GM18505 (cell line): ENCODE measurements at regions not wholly inside any gene's neighbourhood (a gene's known extent, or its start where the extent isn't known, plus 50 kb on each side); places are given as distances from the start of the nearest gene placed in this dataset.
A peak's percentile ranks its signal among the peaks of the same experiment; 100 is the strongest.
"Not testable (repeated sequence)": the region's sequence is repeated elsewhere in the genome, so short reads cannot be mapped to it uniquely, and the experiment has no call there.

ENCODE experiments used
- ATAC-seq: cut with Tn5 transposase; IDR thresholded peaks from one replicate; pipeline ENCODE4 v1.9.1; 2021; ENCODE audit not compliant: unreplicated experiment
- POLR2A ChIP-seq: IDR thresholded peaks from 4 replicates; pipeline ENCODE4 v1.6.1; 2011; ENCODE audit warnings: borderline replicate concordance; ENCODE audit not compliant: insufficient read depth, insufficient read length; ENCODE audit errors: extremely low read depth

DNA sequence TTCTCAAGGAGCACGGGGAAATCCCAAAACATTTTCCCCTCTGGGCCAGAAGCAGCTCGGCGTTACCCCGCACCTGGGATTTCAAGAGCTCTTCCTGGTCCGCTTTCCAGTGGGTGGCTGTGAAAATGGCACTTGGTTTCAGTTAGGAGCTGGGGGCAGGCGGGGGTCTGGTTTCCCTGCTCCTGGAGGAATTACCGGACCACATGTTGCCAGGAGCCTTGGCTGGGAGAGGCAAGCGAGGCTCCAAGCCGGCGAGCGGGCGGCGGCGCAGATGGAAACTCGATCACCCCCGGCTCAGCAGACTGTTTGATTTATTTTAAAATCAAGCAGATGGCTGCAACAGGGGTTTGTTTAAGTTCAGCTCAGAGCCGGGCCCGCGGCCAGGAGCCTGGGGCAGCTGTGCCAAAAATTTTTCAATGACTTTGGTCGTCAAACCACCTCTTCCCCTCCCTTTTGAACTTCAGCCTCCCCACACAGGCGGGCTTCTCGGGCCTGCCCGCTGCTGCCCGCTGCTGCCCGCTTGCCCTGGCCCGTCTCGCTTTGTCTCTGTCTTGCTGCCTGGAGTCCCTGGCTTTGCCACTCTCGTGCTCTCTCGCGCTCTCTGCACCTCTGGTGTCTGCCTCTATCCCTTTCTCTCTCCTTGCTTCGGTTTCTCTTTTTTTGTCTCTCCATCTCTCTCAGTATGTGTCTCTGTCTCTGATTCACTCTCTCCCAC, 108.0 kb upstream of the CIBAR2 start:
- no peak for TF ChIP-seq POLR2A
- no peak for ATAC-seq

DNA sequence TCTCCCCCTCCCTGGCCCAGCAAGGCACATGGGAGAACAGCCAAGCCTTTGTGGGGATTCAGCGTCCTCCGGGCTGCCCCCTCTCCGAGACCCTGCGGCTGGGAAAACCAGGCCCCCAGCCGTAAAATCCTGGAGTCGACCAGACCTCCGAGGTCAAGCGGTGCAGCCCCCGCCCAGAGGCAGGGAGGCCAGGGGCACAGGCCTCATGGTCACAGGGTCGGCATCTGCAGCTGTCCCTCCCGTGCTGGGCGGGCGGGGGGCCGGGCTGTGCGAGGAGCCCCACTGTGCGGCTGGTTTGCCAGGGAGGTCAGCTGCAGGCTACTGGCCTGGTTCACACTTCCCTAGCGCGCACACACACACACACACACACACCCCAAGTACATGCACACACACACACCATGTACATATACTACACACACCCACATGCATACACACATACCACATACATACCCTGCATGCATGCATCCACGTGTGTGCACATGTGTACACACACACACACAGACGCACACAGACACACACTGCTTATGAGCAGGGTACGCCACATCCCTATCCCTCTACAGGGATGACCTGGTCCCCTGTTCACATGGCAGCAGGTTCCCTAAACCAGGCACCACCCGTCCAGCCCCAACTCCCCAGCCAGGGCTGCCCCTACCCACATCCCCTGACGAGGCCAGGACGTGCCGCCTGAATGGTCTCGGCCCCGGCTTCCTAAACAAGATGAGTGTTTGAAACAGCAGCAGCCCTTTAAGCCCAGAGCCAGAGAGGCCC, 108.9 kb upstream of the CIBAR2 start:
- no peak for ATAC-seq
- TF ChIP-seq POLR2A = no peak

DNA sequence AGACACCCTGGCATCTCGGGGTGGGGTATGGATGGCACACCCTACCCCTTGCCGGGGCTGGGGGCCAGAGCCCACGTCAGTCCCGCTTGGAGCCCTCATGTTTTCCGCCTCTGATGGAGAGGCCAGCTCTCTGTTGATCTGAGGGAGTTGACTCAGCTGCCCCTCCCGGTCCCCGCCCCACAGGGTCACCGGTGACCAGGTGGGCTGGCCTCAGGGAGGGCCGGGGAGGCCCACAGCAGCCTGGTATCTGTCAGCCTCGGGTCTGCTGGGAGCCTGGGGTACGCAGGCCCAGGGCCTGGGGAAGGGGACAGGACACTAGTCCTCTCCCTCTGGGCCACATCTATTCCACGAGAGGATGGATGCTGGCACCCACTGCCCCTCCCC, 109.5 kb upstream of the CIBAR2 start:
- no peak for TF ChIP-seq POLR2A
- ATAC-seq = no peak

DNA sequence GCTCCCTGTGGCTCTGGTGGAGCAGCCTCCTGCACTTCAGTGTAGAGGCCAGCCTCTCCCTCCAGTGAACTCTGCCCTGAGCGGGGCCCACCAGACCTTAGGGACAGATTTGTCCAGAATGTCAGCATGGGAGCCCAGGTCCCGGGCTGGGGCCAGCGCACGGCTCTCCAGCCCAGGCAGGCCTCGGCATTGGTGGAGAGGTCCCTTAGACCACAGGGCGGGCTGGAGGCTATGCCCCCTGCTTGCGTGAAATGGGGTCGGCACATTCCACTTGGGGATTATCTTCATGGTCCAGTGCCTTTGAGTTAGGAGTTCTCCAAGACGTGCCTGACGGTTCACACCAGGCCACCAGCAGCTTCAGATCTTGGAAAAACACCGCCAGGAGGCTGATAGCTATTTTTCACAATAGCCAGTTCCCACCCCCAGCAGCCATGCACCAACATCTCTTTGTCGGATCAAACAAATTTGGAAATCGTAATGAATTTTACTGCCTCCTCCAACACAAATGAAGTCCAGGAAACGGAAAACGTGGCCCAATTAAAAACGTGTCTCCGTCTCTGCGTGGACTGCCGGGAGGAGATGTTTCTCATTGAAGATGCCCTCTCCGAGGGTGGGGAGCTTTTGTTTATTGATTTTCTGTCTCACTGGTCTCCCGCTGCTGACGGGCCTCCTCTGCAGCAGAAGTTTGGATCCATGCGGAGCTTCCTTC, 110.0 kb upstream of the CIBAR2 start:
- TF ChIP-seq POLR2A = no peak
- ATAC-seq = no peak

DNA sequence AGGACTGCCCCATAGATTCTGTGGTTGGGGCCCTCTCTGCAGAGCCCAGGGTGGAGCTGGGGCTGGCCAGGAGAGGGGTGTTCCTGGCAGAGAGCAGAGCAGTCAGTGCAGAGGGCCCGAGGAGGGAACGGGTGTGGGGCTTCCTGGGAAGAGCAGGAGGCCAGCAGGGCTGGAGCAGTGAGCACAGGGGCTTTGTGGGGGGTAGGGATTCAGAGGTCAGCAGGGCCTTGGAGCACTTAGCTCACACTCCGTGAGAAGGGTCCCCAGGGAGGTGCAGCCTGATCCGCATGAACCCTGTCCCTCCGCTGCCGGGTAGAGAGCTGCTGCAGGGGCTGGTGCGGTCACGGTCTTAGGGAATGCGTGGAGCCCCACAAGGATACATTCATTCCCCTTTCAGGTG, 113.0 kb upstream of the CIBAR2 start:
- TF ChIP-seq POLR2A = no peak
- ATAC-seq = no peak

DNA sequence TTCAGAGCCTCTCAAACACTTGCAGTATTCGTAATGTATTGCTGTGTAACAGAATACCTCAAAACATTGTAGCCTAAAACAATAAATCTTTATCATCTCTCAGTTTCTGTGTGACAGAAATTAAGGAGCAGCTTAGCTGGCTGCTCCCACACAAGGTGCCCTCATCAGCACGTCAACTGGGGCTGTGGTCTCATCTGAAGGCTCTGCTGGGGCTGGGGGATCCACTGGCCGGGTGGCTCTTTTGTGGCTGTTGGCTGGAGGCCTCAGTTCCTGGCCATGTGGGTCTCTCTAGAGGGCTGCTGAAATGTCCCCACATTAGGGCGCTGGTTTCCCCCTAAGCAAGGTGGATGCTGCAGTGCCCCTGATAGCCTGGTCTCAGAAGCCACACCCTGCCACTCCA, 113.4 kb upstream of the CIBAR2 start:
- no peak for TF ChIP-seq POLR2A
- no peak for ATAC-seq

DNA sequence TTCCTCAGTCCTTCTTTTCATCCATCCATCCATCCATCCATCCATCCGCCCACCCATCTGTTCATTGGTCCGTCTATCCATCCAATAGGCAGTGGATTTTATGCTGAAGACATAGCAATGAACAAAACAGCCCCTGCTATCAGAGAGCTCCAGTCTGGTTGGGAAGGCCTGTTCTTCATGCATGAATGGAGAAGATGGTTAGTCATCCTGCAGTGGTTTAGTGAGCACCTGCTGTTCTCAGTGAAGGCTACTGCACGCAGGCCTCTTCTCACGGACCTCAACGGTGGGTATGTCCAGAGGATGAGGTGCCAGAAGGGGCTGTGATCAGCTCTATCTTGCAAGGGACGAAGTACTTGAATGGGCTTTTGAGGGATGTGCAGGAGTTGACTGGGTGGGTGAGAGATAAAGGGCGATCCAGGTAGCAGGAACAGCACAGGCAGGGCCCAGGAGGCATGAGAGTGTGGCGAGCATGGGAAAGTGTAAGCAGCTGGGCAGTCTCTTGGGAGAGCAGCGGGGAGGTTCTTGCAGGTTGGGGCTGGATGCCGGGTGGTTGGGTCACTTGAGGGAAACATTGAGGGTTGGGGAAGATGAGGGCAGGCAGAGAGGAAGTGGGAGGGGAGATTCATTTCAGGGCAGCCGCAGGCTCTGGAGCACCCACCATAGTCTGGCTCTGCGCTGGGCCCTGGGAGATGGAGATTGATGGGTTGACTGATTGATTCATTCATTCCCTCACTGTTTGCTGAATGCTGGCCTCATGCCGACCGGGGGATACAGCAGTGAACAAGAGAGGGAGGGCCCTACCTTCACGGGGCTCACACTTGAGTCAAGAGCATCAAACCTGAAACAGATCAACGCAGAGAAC, 115.0 kb upstream of the CIBAR2 start:
- peak; percentile 66 for ATAC-seq
- peak; percentile 56 for TF ChIP-seq POLR2A

DNA sequence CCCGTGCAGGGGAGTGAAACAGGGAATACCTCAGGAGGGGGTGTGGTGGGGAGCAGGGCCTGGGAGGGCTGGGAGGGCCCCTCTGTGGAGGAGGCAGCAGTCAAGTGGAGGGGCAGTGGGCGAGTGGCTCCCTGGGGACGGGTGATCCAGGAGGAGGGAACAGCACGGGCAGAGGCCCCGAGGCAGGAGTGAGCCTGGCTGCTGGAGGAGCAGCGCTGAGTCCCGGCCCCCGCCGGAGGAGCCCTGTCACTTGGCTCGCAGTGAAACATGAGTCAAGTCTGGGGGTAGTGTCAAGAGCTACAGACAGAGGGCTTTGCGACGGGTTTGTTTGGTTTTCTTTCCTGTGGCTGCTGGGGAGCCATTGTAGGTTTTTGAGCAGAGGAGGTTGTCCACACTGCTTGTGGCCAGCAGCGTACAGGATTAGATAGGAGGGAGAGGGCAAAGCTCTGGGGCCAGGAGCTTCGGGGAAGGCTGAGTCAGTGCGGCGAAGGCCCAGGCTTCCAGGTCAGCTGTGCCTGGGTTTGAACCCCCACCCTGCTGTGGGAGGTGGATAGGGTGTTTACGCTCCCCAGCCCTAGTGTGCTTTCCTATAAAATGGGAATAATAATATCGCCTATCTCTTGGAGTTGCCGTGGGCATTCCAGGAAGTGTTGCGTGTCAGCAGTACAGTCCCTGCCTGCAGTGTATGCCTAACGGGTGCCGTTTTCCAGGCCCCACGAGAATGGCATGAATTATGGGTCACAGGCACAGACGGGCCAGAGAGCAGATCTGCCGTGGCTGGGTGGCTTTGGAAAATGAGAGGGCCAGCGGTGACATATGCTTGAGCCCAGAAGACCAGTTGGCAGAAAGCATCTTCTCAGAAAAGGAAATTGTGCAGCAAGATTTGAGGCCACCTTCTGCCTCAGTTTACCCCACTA, 115.9 kb upstream of the CIBAR2 start:
- TF ChIP-seq POLR2A = no peak
- ATAC-seq = no peak

DNA sequence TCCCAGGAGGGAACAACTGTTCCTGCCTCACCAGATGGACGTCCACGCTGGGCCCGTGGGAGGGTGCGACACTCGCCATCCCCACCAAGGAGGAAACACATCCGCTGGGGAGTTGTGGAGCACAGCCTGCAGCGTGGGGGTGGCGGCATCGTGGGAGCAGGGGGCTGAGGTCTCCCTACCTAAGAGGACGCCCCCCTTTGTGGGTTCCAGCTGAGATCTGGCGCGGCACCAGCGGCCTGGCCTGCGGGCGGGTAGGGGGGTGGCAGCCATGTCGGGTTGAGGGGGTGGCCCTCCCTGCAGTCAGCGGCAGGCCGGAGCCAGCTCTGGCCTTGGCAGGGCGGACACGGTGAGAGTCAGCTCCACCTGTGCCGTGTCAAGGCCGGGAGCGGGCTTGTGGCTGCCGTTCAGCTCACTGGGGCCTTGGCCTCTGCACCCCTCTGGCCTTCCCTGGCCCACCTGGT, 116.7 kb upstream of the CIBAR2 start:
- TF ChIP-seq POLR2A = no peak
- ATAC-seq = no peak

DNA sequence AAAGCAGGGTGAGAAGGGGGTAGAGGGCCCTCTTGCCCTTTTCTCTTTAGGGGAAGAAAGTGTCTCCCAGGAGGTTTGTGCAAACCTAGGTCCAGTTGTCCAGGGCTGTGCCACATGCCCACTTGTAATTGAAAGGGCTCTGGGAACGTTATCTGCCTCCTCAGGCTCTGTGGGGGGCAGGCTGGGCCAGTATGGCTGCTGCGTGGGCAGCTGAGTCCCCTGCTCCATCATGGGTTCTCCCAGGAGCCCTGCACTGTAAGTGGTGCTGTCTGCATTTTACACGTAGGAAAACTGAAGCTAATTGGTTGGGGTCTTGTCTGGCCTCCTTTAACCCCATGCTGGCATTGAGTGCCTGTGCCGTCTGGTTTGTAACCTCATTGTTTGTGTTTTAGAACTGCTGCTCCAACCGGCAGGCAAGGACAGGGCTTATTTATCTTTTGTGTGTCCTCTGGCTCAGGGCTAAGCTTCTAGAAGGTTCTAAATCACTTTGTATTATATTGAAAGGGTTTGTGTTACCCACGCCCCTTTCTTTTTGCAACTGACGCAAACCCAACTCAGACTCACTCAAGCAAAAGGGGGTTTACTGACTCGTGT, 117.7 kb upstream of the CIBAR2 start:
- no peak for TF ChIP-seq POLR2A
- no peak for ATAC-seq

DNA sequence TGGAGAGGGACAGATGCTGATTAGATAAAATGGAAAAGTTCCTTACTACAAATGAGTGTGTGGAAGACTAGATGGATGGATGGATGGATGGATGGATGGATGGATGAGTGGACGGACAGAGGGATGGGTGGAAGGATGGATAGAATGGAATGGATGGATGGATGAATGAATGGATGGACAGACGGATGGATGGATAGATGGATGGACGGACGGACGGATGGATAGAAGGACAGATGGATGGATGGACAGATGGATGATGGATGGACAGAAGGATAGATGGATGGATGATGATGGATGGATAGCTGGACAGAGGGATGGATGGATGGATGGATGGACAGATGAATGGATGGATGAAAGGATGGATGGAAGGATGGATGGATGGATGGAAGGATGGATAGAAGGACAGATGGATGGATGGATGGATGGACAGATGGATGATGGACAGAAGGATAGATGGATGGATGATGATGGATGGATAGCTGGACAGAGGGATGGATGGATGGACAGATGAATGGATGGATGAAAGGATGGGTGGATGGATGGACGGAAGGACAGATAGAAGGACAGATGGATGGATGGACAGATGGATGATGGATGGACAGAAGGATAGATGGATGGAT, 118.6 kb upstream of the CIBAR2 start:
- not testable (repeated sequence) for ATAC-seq
